ENCODE measurements at regions not wholly inside any gene's neighbourhood (a gene's known extent, or its start where the extent isn't known, plus 50 kb on each side); places are given as distances from the start of the nearest gene placed in this dataset.

GRCh38 chr2:228840113-228840742, 430.9 kb downstream of the PID1 start:
- Histone ChIP-seq H3K4me3 (no peak overlapping the region), H3K9ac (ENCODE audit: low read depth in 2 of 2, low read length in 2 of 2) (no peak overlapping the region), H3K9me3 (no peaks in the 10 kb centered on the region), H3K27ac (no peak overlapping the region), H3K27me3 (no peaks in the 10 kb centered on the region), H3K4me1 (no peaks in the 10 kb centered on the region), H3K36me3 (no peaks in the 10 kb centered on the region)
- intact Hi-C loops (cut with DNase I) = no loop called here
- TF ChIP-seq CTCF (IDR thresholded peaks at IDR 0.05) = no peak
- no peak for DNase-seq

GRCh38 chr2:228839421-228839876, 431.6 kb downstream of the PID1 start:
- Histone ChIP-seq H3K4me1 (no peaks in the 10 kb centered on the region), H3K4me3 (no peak overlapping the region), H3K27me3 (no peaks in the 10 kb centered on the region), H3K9ac (ENCODE audit: low read depth in 2 of 2, low read length in 2 of 2) (no peak overlapping the region), H3K9me3 (no peaks in the 10 kb centered on the region), H3K27ac (no peak overlapping the region), H3K36me3 (no peaks in the 10 kb centered on the region)
- DNase-seq = peak; percentile 19
- no peak for TF ChIP-seq CTCF (IDR thresholded peaks at IDR 0.05)
- intact Hi-C loops (cut with DNase I) = no loop called here

- intact Hi-C loops (cut with DNase I) = no loop called here
- no peak for DNase-seq
- H3K9me3 ChIP-seq = no peaks in the 10 kb centered on the region
- no peaks in the 10 kb centered on the region for H3K27me3 ChIP-seq
- H3K36me3 ChIP-seq = no peaks in the 10 kb centered on the region
- H3K9ac ChIP-seq (ENCODE audit: low read depth in 2 of 2, low read length in 2 of 2) = no peak overlapping the region
- no peak overlapping the region for H3K27ac ChIP-seq
- H3K4me3 ChIP-seq = no peak overlapping the region
- no peaks in the 10 kb centered on the region for H3K4me1 ChIP-seq
- TF ChIP-seq CTCF (IDR thresholded peaks at IDR 0.05) = no peak
These were observed 432.3 kb downstream of the PID1 start for GRCh38 chr2:228838819-228839218.

- Histone ChIP-seq H3K27ac (no peak overlapping the region), H3K9ac (ENCODE audit: low read depth in 2 of 2, low read length in 2 of 2) (no peak overlapping the region), H3K27me3 (no peaks in the 10 kb centered on the region), H3K4me1 (no peaks in the 10 kb centered on the region), H3K9me3 (no peaks in the 10 kb centered on the region), H3K4me3 (no peak overlapping the region), H3K36me3 (no peaks in the 10 kb centered on the region)
- intact Hi-C loops (cut with DNase I) = no loop called here
- no peak for TF ChIP-seq CTCF (IDR thresholded peaks at IDR 0.05)
- no peak for DNase-seq
These were observed 442.7 kb downstream of the PID1 start for GRCh38 chr2:228828397-228828796.

- Histone ChIP-seq H3K27me3 (no peaks in the 10 kb centered on the region), H3K9ac (ENCODE audit: low read depth in 2 of 2, low read length in 2 of 2) (no peak overlapping the region), H3K4me3 (no peak overlapping the region), H3K4me1 (no peaks in the 10 kb centered on the region), H3K9me3 (no peaks in the 10 kb centered on the region), H3K36me3 (no peaks in the 10 kb centered on the region), H3K27ac (no peak overlapping the region)
- DNase-seq = no peak
- TF ChIP-seq CTCF (IDR thresholded peaks at IDR 0.05) = no peak
- intact Hi-C loops (cut with DNase I) = no loop called here
These were observed 443.9 kb downstream of the PID1 start for GRCh38 chr2:228827056-228827700.
